Brain microvascular endothelial cell (primary cell): ENCODE measurements at regions not wholly inside any gene's neighbourhood (a gene's known extent, or its start where the extent isn't known, plus 50 kb on each side); places are given as distances from the start of the nearest gene placed in this dataset.

Experiments used
- DNase-seq: peaks from one replicate; pipeline ENCODE4 v3.0.0-alpha.2; 2020
- H3K27ac ChIP-seq: fragments of 250-450 bp; sonication (Bioruptor Pico); 2 replicates; pipeline ENCODE4 v1.5.1; 2020; ENCODE audit warnings: mild to moderate bottlenecking, moderate library complexity
- H3K27me3 ChIP-seq: fragments of 250-450 bp; sonication (Bioruptor Pico); replicated peaks from 2 replicates; pipeline ENCODE4 v1.5.1; 2020; ENCODE audit warnings: mild to moderate bottlenecking
- H3K36me3 ChIP-seq: fragments of 250-450 bp; sonication (Bioruptor Pico); replicated peaks from 2 replicates; pipeline ENCODE4 v1.5.1; 2020; ENCODE audit warnings: mild to moderate bottlenecking
- H3K4me3 ChIP-seq: 2 replicates; pipeline ENCODE4 v1.5.1; 2011; ENCODE audit warnings: low read depth, mild to moderate bottlenecking, control low read depth, low read length, moderate library complexity
- in situ Hi-C: cut with HindIII; loops from 2 replicates; pipeline ENCODE4 v1.10.0; 2017; ENCODE audit warnings: low sequenced_read_pairs, low pct_ligation_motif_present
- TF ChIP-seq, protein P1 (sequence below): IDR thresholded peaks from 2 replicates; pipeline ENCODE4 v1.5.1; 2011; ENCODE audit warnings: low read depth, mild to moderate bottlenecking, moderate library complexity, low read length, control low read depth, inconsistent platforms; ENCODE audit errors: missing control alignments

GRCh38 chr3:197381371-197381770, 83.0 kb upstream of the DLG1 start:
- DNase-seq: no peak
- H3K36me3 ChIP-seq: no peaks in the 10 kb centered on the region
- H3K27ac ChIP-seq: no peak overlapping the region
- in situ Hi-C loops: no loop called here
- H3K27me3 ChIP-seq: no peaks in the 10 kb centered on the region
- H3K4me3 ChIP-seq: no peak overlapping the region
- TF ChIP-seq, protein P1, sequence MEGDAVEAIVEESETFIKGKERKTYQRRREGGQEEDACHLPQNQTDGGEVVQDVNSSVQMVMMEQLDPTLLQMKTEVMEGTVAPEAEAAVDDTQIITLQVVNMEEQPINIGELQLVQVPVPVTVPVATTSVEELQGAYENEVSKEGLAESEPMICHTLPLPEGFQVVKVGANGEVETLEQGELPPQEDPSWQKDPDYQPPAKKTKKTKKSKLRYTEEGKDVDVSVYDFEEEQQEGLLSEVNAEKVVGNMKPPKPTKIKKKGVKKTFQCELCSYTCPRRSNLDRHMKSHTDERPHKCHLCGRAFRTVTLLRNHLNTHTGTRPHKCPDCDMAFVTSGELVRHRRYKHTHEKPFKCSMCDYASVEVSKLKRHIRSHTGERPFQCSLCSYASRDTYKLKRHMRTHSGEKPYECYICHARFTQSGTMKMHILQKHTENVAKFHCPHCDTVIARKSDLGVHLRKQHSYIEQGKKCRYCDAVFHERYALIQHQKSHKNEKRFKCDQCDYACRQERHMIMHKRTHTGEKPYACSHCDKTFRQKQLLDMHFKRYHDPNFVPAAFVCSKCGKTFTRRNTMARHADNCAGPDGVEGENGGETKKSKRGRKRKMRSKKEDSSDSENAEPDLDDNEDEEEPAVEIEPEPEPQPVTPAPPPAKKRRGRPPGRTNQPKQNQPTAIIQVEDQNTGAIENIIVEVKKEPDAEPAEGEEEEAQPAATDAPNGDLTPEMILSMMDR: no peak

GRCh38 chr3:197380786-197381185, 82.4 kb upstream of the DLG1 start:
- in situ Hi-C loops: no loop called here
- H3K4me3 ChIP-seq: no peak overlapping the region
- TF ChIP-seq, protein P1: no peak
- no peak for DNase-seq
- H3K27me3 ChIP-seq: no peaks in the 10 kb centered on the region
- H3K27ac ChIP-seq: no peak overlapping the region
- H3K36me3 ChIP-seq: no peaks in the 10 kb centered on the region

DNA sequence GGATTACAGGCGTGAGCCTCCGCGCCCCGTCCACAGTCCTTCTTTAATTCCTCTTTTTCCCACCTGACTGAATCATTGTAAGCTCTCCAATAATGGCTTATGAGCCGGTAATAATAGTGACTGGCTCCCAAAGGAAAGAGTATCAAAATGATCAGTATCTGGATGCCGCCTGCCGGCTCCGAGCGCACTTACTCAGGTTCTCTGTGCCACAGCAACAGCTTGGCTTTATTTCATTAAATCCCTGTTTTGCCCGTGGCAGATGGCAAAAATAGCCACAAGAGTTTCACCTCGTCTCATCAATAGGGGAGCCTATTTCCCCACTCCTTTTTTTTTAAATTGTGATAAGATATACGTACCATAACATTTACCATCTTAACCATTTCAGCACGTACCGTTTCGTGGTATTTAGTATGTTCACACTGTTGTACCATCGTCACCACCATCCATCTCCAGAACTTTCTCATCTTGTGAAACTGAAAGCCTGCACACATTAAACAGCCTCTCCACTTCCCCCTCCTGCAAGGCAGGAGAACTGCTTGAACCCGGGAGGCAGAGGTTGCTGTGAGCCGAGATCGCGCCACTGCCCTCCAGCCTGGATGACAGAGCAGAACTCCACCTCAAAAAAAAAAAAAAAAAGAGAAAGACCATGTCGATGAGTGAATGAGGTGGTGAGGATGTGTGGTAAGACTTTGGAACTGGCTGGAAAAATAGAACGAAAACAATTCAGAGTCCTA, 80.7 kb upstream of the DLG1 start:
- in situ Hi-C loops: no loop called here
- H3K27ac ChIP-seq: no peak overlapping the region
- H3K27me3 ChIP-seq: no peaks in the 10 kb centered on the region

DNA sequence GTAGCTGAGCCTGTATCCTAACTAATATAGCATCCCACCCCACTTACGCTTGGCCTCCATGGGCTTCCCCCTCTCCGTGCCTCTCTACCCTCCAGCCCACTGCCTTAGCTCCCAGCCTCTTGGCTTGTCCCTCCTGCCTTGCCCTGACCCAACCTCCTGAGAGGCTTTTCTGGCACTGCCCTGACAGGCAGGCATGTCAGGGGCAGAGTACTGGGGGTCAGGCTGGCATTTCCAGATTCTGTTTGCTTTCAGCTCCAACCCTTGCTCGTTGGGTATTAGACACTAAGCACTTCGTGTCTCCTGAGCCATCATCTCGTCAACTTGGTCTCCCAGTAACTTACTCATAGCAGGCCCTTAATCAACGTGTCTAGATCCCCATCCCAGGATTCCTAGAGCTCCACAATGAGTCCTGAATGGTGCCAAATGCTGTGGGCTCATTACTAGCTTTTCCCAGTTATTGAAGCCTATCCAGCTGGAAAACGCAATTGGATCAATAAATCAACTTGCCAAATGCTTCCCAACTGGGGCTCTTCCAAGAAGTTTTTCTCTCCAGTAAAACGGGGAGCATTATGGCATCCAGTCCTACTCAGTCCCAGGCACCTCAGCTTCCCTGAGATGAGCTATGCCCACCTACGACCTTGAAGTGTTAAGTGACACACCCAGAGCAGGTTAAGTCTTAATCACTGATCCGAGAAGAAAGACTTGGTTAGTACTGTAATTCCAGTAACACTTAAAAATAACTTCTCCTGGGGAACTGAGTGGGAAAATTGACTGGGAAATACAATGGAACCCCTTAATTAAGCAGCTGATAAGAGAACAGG, 78.5 kb upstream of the DLG1 start:
- no peak overlapping the region for H3K27ac ChIP-seq
- DNase-seq: no peak
- no peaks in the 10 kb centered on the region for H3K27me3 ChIP-seq
- in situ Hi-C loops: no loop called here
- TF ChIP-seq, protein P1: no peak
- H3K36me3 ChIP-seq: no peaks in the 10 kb centered on the region
- H3K4me3 ChIP-seq: no peak overlapping the region

More for the DNA sequence above, 80.7 kb upstream of the DLG1 start:
- DNase-seq: no peak
- TF ChIP-seq, protein P1: no peak
- Histone ChIP-seq H3K36me3 (no peaks in the 10 kb centered on the region), H3K4me3 (no peak overlapping the region)

DNA sequence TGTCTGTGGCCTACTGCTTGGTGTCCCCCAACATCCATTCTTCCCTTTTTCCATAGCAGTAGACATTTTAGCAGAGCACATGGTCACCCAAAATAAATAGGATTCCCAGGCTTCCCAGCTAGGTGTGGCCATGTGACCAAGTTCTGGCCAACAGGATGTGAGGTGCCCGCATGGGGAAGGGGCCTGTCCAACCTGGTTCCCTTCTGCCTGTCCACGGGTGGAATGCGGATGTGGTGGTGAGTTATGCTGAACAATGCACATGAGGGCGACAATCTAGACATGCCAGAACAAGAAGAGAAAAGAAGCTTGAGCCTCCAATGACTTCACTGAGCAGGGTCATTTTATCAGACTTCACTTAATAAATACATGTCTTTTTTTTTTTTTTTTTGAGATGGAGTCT, 77.6 kb upstream of the DLG1 start:
- H3K4me3 ChIP-seq: no peak overlapping the region
- in situ Hi-C loops: no loop called here
- DNase-seq: no peak
- H3K27me3 ChIP-seq: no peaks in the 10 kb centered on the region
- H3K27ac ChIP-seq: no peak overlapping the region
- H3K36me3 ChIP-seq: no peaks in the 10 kb centered on the region
- TF ChIP-seq, protein P1: no peak
